SW 1271 (cell line): ENCODE measurements at regions not wholly inside any gene's neighbourhood (a gene's known extent, or its start where the extent isn't known, plus 50 kb on each side); places are given as distances from the start of the nearest gene placed in this dataset.
A peak's percentile ranks its signal among the peaks of the same experiment; 100 is the strongest.
"Not testable (repeated sequence)": the region's sequence is repeated elsewhere in the genome, so short reads cannot be mapped to it uniquely, and the experiment has no call there.

Experiments used
- DNase-seq, 2 experiments: peaks; one replicate each; lab custom pipeline; 2025; lab: John Stamatoyannopoulos, UW

DNA sequence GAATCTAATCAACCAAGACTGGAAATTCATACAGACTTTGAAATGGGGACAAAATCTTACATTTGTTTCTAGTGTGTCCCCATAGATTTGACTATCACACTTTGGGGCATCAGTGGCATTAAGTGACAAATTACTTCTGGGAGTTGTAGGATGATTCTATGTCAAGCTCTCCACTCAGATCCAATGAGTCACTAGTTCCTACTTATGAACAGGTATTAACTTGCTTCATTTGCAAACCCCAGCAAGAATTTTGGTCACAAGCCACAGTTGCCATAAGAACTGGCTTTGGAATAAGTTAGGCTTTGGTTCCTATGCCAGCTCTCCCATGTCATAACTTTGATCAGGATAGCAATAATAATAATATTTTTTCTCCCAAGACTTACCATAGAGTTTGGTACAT is 77.6 kb upstream of the PTPRK start:
- DNase-seq, result no peak

DNA sequence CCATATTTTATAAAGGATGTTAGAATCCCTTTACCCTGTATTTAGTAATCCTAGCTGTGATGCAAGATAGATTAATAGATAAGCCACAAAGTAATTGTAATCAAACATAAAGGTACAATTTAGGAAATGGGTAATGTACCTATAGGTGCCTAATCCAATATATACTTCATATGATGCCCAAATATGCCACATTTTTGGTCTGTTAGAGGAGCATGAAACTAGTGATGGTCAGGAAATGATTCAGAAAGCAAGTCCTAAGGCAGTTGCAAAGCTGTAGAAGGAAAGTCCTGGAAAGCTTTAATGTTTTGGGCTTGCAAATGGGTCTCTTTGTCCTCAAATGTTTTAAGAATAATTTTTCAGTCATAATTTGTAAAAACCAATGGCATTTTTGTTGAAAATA is 76.6 kb upstream of the PTPRK start:
- DNase-seq, result no peak

DNA sequence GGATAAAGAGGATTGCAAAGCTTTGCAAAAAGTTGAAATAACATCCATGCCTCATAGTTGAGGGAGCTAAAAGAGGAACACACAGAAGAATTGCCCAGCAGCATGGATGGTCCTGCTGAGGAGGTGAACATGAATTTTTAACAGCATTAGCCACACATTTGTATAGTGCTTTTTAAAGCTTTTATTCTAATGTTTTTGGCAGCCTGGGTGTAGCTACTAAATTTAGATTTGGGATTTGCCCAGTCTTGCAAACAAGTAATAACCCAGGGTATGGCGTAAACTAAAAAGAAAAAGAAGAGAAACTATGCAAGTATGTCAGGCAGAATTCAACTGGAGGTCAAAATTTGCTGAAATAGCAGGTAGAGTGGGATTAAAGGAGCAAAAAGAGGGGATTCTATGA is 75.1 kb upstream of the PTPRK start:
- DNase-seq, result no peak

DNA sequence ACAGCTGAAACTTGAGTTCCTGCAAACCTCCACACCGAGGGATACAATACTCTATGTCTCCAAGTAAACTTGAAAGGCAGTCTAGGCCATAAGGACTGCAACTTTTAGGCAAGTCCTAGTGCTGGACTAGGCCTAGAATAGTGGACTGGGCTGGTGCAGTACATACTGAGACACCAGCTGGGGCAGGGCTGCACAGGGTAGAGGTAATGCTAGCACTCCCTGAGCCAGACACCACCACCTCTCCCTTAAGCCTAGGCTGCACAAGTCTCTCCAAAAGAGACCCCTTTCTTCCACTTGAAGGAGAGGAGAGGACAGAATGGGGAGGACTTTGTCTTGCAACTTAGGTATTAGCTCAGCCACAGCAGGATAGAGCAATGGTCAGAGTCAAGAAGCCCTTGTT is 65.7 kb upstream of the PTPRK start:
- no peak for DNase-seq

DNA sequence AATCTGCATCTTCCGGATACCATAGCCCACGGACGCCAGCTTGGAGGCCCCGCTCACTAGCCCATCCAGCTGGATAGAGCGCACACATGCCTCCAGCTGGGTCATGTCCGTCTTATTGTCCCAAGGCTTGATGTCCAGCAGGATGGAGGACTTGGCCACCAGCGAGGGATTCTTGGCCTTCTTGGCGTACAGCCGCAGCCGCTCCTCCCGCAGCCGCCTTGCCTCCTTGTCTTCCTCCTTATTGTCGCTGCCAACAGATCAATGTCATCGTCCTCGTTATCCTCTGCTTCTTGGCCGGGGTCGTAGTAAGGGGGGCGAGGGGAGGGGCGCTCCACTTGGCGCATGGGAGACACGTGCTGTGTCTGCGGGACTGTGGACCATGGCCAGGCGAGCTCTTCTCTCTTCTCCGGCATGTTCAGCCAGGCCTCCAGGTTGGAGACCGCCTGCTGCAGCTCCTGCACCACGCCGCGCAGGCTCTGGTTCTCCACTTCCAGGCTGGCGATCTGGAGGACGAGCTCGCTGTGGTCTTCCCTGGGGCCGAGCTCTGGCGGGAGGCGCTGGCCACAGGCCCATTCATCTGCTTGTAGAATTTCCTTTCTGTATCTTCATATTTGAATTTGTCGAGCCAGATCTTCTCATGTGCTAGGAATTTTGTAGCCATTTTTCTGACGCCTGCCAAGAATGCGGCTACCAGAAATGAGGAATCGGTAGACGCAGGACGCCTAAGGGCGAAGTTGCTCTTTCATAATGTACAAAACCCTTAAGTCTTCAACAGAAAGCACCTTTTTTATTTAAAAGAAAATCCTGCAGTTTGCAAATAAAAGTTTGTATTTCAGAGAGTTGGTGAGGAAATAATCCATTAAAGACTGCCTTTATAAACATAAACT is 60.1 kb upstream of the PTPRK start:
- DNase-seq, result no peak

DNA sequence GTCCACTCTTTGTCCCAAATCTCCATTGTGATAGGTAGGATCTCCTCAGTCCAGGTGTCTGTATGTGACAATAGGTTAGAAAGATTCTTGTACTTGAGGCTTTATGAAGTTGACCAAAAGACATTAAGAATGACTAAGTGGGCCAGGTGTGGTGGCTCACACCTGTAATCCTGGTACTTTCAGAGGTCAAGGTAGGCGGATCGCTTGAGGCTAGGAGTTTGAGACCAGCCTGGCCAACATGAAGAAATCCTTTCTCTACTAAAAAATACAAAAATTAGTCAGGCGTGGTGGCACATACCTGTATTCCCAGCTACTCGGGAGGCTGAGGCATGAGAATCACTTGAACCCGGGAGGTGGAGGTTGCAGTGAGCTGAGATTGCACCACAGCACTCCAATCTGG is 54.9 kb upstream of the PTPRK start:
- DNase-seq, result not testable (repeated sequence)

DNA sequence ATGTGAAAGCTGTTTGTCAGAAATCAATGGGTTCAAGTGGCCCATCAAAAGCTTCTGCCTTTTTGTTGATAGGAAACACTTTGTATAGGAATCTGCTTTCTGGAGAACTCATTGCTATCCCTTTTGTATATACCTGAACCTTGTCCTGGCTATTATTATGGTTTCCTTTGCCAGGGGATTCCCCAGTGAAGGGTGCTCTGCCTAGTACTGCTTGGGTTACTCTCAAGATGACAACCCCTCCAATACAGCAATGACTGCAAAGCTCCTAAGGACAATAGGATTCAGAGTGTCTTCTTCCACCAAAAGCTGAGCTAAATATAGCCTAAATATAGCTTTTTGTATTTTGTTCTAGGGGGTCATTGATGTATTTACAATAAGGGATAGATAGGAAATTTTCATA is 54.0 kb upstream of the PTPRK start:
- DNase-seq, result no peak

DNA sequence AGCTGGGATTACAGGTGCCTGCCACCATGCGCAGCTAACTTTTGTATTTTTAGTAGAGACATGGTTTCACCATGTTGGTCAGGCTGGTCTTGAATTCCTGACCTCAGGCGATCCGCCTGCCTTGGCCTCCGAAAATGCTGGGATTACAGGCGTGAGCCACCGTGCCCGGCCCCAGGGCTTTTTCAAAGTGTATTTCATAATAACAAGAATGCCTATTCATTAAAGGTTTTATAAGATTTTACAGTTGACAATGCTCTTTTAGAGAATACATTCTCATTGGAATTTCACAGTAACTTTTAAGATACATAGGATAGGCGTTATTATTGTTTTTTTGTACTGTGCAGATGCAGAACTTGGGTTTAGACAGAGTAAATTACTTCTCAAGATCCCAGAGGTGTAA is 52.6 kb upstream of the PTPRK start:
- DNase-seq, result no peak

DNA sequence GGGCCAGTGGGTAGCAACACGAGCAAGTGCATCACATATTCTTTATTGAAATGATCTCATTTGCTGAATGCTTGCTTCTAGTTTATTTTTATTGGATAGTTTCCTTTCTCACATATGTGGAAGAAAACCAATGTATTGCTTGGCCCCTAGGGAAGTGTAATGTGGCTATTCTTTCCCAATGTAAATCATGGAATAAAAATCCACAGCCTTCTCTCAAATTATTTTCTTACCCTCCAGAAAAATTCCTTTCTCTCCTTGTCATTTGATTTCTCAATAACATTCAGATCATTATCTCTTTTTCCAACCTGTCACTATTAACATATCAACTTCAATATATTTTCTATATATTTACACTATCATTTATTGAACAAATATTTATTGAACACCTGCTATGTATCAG is 51.9 kb upstream of the PTPRK start:
- no peak for DNase-seq

DNA sequence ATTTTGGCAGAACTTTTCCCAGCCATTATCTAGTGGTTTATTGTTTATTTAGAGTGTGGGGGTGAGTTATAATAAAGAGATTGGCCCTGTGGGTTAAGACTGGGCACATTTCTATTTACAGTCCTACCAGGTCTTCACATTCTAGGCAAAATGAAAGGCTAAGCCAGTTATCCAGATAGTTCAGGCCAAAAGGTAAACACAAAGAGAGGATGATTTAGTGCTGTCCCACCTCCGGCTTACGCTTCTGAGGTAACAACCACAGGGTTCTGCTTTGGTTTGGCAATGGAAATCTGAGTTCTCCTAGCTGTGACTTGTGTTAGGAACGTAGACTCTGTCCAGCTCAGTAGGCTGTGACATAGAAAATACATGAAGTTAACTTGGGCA is 50.3 kb upstream of the PTPRK start:
- no peak for DNase-seq

DNA sequence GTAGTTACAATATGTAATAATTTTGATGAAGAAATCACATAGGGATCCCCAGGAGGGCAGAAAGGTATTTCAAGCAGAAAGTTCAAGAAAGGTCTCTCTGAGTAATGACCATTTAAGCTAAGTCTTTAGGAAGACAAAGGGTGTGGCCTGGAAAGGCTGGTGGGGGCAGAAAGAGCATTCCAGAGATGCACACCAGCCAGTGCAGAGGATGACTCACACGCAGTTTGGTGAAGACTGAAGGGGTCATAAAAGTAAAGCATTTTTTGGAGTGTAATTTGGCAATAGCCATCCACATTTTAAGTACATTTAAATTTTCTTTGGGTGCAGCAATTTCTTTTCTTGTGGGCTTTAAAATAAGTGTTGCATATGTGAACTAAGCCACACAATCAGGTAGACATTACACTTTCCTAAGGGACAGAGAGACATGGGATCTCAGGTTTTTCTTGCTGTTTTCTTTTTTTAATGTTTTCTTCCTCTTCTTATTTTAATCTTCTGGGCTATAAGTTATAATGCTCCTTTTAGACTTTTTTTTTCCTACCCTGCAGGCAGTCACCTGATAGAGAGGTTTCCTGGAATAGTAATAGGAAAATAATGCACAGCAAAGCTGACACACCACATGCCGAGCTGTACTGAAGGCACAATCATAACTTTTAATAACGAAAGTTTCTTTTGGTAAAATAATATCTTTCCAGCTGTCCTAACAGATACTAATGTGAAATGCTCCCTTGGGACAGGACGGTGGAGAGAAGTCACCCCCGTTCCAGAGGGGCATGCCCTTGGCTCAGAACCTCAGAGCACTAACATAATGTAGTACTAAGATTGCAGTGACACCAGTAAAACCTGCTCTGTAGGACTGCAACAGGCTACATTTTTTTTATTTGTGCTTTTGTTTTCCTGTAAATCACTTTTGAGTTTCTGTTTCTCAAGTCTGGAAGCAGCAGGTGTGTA is 49.6 kb upstream of the PTPRK start:
- DNase-seq, result peak; percentile 55 to 78
